SJCRH30 (cell line): ENCODE measurements at regions not wholly inside any gene's neighbourhood (a gene's known extent, or its start where the extent isn't known, plus 50 kb on each side); places are given as distances from the start of the nearest gene placed in this dataset.
A peak's percentile ranks its signal among the peaks of the same experiment; 100 is the strongest.

Source experiments
- DNase-seq, 2 experiments: peaks; one replicate each; pipeline ENCODE4 v3.0.0-alpha.2; 2015 to 2020
- H3K27ac ChIP-seq: fragments of 250-450 bp; sonication (Bioruptor Pico); 2 replicates; pipeline ENCODE4 v1.5.1; 2020; ENCODE audit warnings: mild to moderate bottlenecking, moderate library complexity
- H3K27me3 ChIP-seq: fragments of 250-450 bp; sonication (Bioruptor Pico); 2 replicates; pipeline ENCODE4 v1.5.1; 2020; ENCODE audit warnings: mild to moderate bottlenecking, moderate library complexity
- H3K36me3 ChIP-seq: fragments of 250-450 bp; sonication (Bioruptor Pico); 2 replicates; pipeline ENCODE4 v1.5.1; 2020; ENCODE audit warnings: mild to moderate bottlenecking, moderate library complexity
- H3K4me1 ChIP-seq: fragments of 250-450 bp; sonication (Bioruptor Pico); 2 replicates; pipeline ENCODE4 v1.5.1; 2020; ENCODE audit warnings: mild to moderate bottlenecking, moderate library complexity
- H3K4me3 ChIP-seq: fragments of 250-450 bp; sonication (Bioruptor Pico); 2 replicates; pipeline ENCODE4 v1.5.1; 2020; ENCODE audit warnings: mild to moderate bottlenecking, moderate library complexity
- H3K9me3 ChIP-seq: fragments of 250-450 bp; sonication (Bioruptor Pico); replicated peaks from 2 replicates; pipeline ENCODE4 v1.5.1; 2020; ENCODE audit warnings: mild to moderate bottlenecking, moderate library complexity

GRCh38 chr4:130143656-130144055, 1047.7 kb downstream of the C4orf33 start:
- H3K9me3 ChIP-seq: no peaks in the 10 kb centered on the region
- H3K36me3 ChIP-seq: no peaks in the 10 kb centered on the region
- H3K4me3 ChIP-seq: no peak overlapping the region
- H3K27me3 ChIP-seq: no peaks in the 10 kb centered on the region
- no peaks in the 10 kb centered on the region for H3K4me1 ChIP-seq
- no peak for DNase-seq
- no peak overlapping the region for H3K27ac ChIP-seq

GRCh38 chr4:130146773-130147172, 1050.8 kb downstream of the C4orf33 start:
- Histone ChIP-seq H3K27me3 (no peaks in the 10 kb centered on the region), H3K36me3 (no peaks in the 10 kb centered on the region), H3K27ac (no peak overlapping the region), H3K4me1 (no peaks in the 10 kb centered on the region), H3K4me3 (no peak overlapping the region), H3K9me3 (no peaks in the 10 kb centered on the region)
- DNase-seq: no peak

- H3K4me1 ChIP-seq: no peaks in the 10 kb centered on the region
- H3K36me3 ChIP-seq: no peaks in the 10 kb centered on the region
- no peaks in the 10 kb centered on the region for H3K9me3 ChIP-seq
- H3K27me3 ChIP-seq: no peaks in the 10 kb centered on the region
- no peak overlapping the region for H3K4me3 ChIP-seq
- no peak for DNase-seq
- H3K27ac ChIP-seq: no peak overlapping the region
Observed at GRCh38 chr4:130147641-130148040, 1051.7 kb downstream of the C4orf33 start.

DNA sequence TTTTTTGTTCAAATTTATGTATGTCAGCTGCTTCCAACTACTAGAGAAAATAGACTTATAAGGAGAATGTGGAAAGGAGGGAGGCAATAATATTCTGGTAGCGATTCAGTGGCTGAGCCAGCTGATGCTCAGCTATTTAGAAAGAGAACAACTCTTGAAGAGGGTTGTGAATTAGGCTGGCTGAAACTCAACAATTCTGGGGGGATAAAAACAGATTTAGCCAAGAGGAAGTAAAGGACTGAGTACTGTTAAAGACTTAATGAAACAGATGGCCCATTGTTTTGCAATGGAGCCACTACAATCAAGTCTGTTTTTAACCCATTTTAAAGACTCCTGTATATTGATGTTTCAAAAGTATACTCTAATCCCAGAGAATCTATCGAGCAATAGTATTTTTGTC, 1058.9 kb downstream of the C4orf33 start:
- H3K9me3 ChIP-seq: no peaks in the 10 kb centered on the region
- no peaks in the 10 kb centered on the region for H3K36me3 ChIP-seq
- H3K4me3 ChIP-seq: no peak overlapping the region
- no peak overlapping the region for H3K27ac ChIP-seq
- peak in 1 of 2 experiments; percentile 17 for DNase-seq
- H3K4me1 ChIP-seq: no peaks in the 10 kb centered on the region
- no peaks in the 10 kb centered on the region for H3K27me3 ChIP-seq

DNA sequence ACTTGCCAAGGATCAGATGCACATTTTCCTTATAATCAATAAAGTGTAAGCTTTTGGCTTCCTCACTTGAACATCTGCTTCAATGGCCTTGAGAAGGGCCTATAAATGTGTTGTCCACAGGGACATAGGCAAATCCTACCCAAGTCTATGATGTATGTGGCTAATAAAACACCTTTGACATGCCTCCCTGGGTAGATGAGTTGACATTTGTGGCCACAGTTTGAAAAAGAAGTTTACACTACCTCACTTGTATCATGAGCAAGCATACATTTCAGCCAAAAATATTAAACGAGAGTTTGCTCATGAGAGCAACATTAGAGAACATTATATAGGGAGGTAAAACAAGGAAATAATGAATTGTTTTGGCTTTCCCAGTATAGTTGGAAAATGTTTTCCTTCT, 1067.7 kb downstream of the C4orf33 start:
- Histone ChIP-seq H3K36me3 (no peaks in the 10 kb centered on the region), H3K4me1 (no peaks in the 10 kb centered on the region), H3K27ac (no peak overlapping the region), H3K9me3 (no peaks in the 10 kb centered on the region), H3K4me3 (no peak overlapping the region), H3K27me3 (no peaks in the 10 kb centered on the region)
- DNase-seq: no peak

GRCh38 chr4:130165381-130165780, 1069.4 kb downstream of the C4orf33 start:
- Histone ChIP-seq H3K27me3 (no peaks in the 10 kb centered on the region), H3K4me1 (no peaks in the 10 kb centered on the region), H3K27ac (no peak overlapping the region), H3K9me3 (no peaks in the 10 kb centered on the region), H3K4me3 (no peak overlapping the region), H3K36me3 (no peaks in the 10 kb centered on the region)
- no peak for DNase-seq

- H3K4me1 ChIP-seq: no peaks in the 10 kb centered on the region
- no peak for DNase-seq
- no peaks in the 10 kb centered on the region for H3K9me3 ChIP-seq
- H3K27ac ChIP-seq: no peak overlapping the region
- no peak overlapping the region for H3K4me3 ChIP-seq
- H3K36me3 ChIP-seq: no peaks in the 10 kb centered on the region
- H3K27me3 ChIP-seq: no peaks in the 10 kb centered on the region
Observed at GRCh38 chr4:130172156-130172555, 1076.2 kb downstream of the C4orf33 start.

GRCh38 chr4:130178106-130178505, 1082.2 kb downstream of the C4orf33 start:
- Histone ChIP-seq H3K36me3 (no peaks in the 10 kb centered on the region), H3K4me1 (no peaks in the 10 kb centered on the region), H3K27me3 (no peaks in the 10 kb centered on the region), H3K4me3 (no peak overlapping the region), H3K9me3 (no peaks in the 10 kb centered on the region), H3K27ac (no peak overlapping the region)
- DNase-seq: no peak

DNA sequence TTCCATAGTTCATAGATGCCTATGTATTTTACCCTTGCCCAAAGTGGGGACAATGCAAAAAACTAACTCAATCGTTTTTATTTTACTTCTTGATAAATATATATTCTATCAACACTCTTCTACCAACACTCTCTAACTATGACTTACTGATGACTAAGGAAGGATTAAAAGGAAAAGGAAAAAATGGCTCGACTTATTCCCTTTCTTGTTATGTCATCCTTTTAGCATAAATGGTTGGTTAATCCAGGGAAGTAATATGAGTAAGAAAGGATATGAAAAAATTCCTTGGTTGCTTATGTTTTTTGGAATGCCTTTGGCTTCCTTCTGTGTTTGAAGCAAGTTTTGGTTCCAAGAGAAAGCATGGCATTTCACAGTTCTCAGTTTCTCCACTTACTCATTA, 1087.1 kb downstream of the C4orf33 start:
- Histone ChIP-seq H3K4me3 (no peak overlapping the region), H3K27me3 (no peaks in the 10 kb centered on the region), H3K36me3 (no peaks in the 10 kb centered on the region), H3K4me1 (no peaks in the 10 kb centered on the region), H3K9me3 (no peaks in the 10 kb centered on the region), H3K27ac (no peak overlapping the region)
- no peak for DNase-seq

DNA sequence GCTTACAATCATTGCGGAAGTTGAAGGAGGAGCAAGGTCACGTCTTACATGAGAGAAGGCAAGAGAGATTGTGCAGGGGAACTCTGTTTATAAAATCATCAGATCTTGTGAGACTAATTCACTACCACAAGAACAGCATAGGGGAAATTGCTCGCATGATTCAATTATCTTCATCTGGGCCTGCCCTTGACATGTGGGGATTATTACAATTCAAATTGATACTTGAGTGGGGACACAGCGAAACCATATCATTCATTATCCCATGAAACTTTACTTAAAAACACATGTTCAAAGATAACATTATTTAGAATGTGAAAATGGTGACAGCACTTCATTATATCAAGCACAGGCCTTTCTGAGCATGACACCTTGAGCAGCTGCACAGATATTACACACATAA, 1087.8 kb downstream of the C4orf33 start:
- Histone ChIP-seq H3K9me3 (no peaks in the 10 kb centered on the region), H3K4me1 (no peaks in the 10 kb centered on the region), H3K4me3 (no peak overlapping the region), H3K27me3 (no peaks in the 10 kb centered on the region), H3K27ac (no peak overlapping the region), H3K36me3 (no peaks in the 10 kb centered on the region)
- DNase-seq: no peak

GRCh38 chr4:130185123-130185522, 1089.2 kb downstream of the C4orf33 start:
- no peak overlapping the region for H3K4me3 ChIP-seq
- H3K27ac ChIP-seq: no peak overlapping the region
- no peak for DNase-seq
- no peaks in the 10 kb centered on the region for H3K4me1 ChIP-seq
- no peaks in the 10 kb centered on the region for H3K27me3 ChIP-seq
- H3K36me3 ChIP-seq: no peaks in the 10 kb centered on the region
- H3K9me3 ChIP-seq: no peaks in the 10 kb centered on the region

DNA sequence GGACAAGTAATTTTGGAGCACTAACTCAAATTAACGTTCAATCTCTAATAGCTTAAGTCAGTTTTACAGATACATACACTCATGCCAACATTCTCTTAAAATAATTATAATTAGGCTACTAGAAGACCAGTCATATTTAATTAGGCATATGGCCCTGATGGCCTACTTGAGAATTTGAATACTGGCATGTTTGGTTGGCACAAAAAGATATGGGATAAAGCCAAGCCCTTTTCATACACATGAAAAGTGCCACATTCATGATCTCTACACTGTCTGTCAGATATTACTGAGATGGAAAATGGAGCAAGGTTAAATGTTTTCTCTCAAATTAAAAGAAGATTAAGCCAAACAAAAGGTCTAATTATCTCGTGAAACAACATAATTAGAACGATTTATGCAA, 1091.0 kb downstream of the C4orf33 start:
- H3K4me3 ChIP-seq: no peak overlapping the region
- no peaks in the 10 kb centered on the region for H3K9me3 ChIP-seq
- H3K27me3 ChIP-seq: no peaks in the 10 kb centered on the region
- DNase-seq: no peak
- no peaks in the 10 kb centered on the region for H3K4me1 ChIP-seq
- H3K27ac ChIP-seq: no peak overlapping the region
- no peaks in the 10 kb centered on the region for H3K36me3 ChIP-seq

GRCh38 chr4:130187587-130187986, 1091.6 kb downstream of the C4orf33 start:
- no peak overlapping the region for H3K4me3 ChIP-seq
- H3K27ac ChIP-seq: no peak overlapping the region
- H3K9me3 ChIP-seq: no peaks in the 10 kb centered on the region
- H3K27me3 ChIP-seq: no peaks in the 10 kb centered on the region
- DNase-seq: no peak
- no peaks in the 10 kb centered on the region for H3K4me1 ChIP-seq
- H3K36me3 ChIP-seq: no peaks in the 10 kb centered on the region

- no peaks in the 10 kb centered on the region for H3K36me3 ChIP-seq
- H3K9me3 ChIP-seq: no peaks in the 10 kb centered on the region
- H3K27ac ChIP-seq: no peak overlapping the region
- DNase-seq: no peak
- no peak overlapping the region for H3K4me3 ChIP-seq
- H3K27me3 ChIP-seq: no peaks in the 10 kb centered on the region
- H3K4me1 ChIP-seq: no peaks in the 10 kb centered on the region
Observed at GRCh38 chr4:130192787-130193186, 1096.8 kb downstream of the C4orf33 start.

DNA sequence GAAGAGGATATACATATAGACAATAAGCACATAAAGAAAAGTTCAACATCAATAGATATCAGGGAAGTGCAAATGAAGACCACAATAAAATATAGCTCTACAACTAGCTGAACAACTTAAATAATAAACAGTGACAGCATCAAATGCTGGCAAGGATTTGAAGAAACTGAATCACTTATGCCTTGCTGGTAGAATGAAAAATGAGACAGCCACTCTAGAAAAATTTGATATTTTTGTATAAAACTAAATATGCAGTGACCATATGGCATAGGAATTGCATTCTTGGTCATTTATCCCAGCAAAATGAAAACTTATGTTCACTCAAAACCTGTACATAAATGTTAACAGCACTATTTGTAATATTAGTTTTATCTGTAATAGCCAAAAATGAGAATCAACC, 1102.0 kb downstream of the C4orf33 start:
- Histone ChIP-seq H3K4me3 (no peak overlapping the region), H3K36me3 (no peaks in the 10 kb centered on the region), H3K27me3 (no peaks in the 10 kb centered on the region), H3K4me1 (no peaks in the 10 kb centered on the region), H3K9me3 (no peaks in the 10 kb centered on the region), H3K27ac (no peak overlapping the region)
- no peak for DNase-seq

GRCh38 chr4:130203571-130203970, 1107.6 kb downstream of the C4orf33 start:
- Histone ChIP-seq H3K27ac (no peak overlapping the region), H3K4me1 (no peaks in the 10 kb centered on the region), H3K9me3 (no peaks in the 10 kb centered on the region), H3K27me3 (no peaks in the 10 kb centered on the region), H3K36me3 (no peaks in the 10 kb centered on the region), H3K4me3 (no peak overlapping the region)
- DNase-seq: no peak

DNA sequence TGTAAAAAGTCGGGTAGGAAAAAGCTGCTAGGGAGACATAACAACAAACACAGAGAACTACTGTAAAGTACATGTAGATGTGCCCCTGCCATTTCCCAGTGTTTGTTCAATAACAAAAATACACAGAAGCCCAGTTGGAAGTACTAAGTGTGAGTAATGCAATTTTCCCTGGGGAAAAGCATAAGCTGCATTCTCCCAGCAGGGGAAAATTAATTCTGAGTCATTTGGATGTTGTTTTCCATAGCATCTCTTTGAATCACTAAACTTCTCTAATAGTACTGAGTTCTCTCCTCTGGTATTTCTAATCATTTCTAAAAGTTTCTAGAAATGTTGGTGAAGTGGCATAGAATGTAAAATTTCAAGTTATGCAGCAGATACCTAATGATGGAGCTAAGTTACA, 1114.9 kb downstream of the C4orf33 start:
- peak in 1 of 2 experiments; percentile 20 for DNase-seq
- Histone ChIP-seq H3K36me3 (no peaks in the 10 kb centered on the region), H3K4me1 (no peaks in the 10 kb centered on the region), H3K27me3 (no peaks in the 10 kb centered on the region), H3K27ac (no peak overlapping the region), H3K4me3 (no peak overlapping the region), H3K9me3 (no peaks in the 10 kb centered on the region)
